NCI-H1930 (cell line): ENCODE measurements at regions not wholly inside any gene's neighbourhood (a gene's known extent, or its start where the extent isn't known, plus 50 kb on each side); places are given as distances from the start of the nearest gene placed in this dataset.

Source experiments
- DNase-seq, 2 experiments: peaks; one replicate each; lab custom pipeline; 2025; lab: John Stamatoyannopoulos, UW

DNA sequence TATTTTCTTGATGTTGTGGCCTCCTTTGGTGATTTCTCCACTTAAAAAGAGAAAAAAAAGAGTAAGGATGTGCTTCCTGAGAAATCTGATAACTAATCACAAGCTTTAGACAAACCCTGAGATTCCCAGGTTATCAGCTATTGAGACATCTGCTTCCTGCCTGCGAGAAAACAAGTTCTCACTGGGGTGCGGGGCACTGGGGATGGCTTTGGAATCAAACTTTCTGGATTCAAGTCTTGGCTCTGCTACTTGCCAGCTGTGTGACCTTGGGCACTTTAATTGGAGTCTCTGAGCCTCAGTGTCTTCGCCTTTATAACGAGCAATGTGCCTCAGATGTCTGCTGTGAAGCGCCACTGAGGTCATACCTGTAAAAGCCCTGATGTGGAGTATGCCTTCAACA, 152.5 kb upstream of the NAV2 start:
- no peak for DNase-seq

DNA sequence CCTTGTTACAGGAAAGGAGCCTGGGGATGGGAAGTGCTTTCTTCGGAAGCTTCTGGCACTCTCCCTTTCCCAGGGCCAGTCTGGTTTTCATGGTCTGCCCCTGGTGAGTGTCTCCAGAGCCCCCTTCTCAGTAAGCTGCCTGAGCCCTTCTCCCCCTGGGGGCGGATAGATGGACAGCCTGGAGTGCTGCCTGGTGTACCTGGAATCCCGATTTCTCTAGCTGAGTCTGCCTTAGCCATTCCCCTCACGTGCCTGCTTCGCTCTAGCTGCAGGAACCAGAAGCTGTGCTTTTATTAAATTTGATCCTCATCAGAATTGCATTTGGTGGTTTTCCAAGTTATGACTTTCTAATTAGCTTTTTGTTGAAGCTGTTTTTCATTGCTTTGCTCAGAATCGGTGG, 152.9 kb upstream of the NAV2 start:
- no peak for DNase-seq

DNA sequence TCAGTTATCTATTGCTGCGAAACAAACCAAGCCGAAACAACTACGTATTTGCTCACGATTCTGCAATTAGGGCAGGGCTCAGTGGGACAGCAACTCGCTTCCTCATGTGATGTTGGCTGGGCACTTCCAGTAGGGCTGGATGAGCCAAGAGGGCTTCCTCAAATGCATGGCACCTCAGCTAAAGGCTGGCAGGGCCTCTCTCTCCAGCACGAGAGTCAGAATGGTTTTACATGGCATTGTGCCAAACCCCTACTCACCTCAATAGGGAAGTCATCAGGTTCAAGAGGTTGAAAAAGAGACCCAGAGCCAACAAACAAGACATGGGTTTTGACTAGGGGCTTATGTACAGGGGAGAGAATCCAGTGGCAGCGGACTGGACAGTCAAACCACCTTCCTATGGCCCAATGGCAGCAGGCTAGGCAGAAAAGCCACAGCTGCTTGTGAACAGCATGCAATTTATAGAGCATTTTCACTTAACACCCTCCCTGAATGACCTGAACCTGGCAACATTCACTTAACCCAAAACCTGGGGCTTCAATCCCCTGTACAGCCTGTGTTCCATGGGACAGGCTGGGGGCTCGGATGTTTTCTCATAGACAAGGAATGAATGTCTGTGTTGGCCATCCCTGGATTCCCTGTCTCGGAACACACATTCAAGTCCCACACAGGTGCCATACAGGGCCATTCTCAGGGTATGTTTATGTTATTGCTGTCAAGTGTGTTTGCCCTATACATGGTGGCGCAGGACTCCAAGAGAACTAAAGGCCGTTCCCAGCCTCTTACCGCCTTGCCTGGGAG, 154.2 kb upstream of the NAV2 start:
- no peak for DNase-seq

DNA sequence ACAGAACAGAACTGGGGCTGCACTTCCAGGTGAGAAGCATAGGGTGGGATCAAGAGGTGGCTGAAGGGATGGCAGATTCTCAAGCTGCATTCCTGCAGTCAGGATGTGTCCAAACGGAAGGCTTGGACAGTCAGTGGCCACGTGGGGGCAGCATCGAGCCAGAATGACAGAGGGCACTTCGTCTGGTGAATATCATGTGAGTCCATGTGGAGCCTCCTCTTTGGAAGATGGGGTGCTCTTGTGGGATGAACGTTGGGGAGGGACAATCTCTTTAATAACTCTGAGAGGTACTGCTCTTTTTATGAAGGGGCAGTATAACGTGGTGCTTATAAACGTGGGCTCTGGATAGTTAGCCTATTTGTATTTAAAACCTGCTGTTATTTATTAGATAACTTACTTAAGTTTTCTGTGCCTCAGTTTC, 154.9 kb upstream of the NAV2 start:
- peak; percentile 38 to 62 for DNase-seq

DNA sequence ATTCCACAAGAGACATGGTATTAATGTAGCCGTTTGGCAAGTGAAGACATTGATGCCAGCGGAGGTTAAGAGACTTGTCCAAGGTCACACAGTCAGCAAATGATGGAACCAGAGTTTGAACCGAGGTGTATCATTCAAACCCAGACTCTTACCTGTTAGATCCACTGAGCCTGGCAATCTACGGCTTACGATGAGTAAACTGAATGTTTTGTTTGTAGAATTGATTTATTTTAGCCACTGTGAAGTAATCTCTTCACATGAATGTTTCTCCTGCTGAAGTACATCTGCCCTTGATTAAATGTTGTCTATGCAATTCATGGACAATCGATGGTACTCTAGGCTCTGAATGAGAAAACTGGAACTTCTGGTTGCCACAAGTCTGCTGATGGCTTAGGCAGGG, 155.5 kb upstream of the NAV2 start:
- DNase-seq = no peak

DNA sequence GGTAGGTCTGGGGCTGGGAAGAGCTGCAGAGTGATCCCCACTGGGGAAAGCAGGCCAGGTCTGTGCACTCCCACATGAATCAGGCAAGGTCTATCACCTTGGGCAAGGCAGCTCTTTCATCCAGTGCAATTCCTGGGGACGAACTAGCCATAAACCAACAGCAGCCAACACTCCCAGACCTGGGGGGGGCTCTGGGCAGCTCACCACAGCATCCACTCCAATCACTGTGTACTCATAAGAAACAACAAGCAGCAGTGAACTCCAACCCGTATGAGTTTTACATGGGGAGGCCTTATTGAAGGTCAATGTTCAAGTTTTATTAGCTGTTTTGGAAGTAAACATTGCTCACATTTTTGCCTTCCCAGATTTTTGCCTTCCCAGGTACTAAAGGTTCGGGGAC, 157.4 kb upstream of the NAV2 start:
- DNase-seq = no peak

DNA sequence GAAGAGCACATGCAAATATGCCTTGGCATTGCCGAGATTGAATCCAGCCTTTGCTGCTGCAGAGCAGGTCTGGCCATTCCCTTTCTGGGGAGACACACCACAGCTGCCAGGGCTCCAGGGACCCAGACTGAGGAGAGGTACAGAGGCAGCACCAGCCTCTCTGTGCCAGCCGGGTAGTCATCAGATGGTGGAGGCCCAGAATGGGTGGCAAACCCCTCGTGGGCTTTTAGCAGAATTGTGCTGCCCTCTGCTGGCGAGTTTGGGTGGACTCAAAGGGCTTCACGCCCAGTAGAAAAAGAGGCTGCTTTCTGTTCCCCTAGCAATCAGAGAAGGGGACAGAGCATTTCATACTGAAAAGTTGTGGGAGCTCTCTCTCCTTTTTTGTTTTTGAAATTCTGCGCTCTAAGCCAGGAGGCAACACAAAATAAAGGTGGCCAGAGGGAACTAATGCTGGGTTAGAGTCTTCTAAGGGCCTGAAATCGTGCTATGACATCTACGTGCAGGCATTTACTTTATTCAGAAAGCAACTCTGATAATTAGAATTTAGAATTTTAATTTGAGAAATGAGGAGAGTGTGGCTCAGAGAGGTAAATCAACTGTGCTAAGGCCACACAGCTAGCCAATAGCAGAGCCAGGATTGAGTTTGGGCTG, 158.8 kb upstream of the NAV2 start:
- DNase-seq = peak; percentile 58 to 79

DNA sequence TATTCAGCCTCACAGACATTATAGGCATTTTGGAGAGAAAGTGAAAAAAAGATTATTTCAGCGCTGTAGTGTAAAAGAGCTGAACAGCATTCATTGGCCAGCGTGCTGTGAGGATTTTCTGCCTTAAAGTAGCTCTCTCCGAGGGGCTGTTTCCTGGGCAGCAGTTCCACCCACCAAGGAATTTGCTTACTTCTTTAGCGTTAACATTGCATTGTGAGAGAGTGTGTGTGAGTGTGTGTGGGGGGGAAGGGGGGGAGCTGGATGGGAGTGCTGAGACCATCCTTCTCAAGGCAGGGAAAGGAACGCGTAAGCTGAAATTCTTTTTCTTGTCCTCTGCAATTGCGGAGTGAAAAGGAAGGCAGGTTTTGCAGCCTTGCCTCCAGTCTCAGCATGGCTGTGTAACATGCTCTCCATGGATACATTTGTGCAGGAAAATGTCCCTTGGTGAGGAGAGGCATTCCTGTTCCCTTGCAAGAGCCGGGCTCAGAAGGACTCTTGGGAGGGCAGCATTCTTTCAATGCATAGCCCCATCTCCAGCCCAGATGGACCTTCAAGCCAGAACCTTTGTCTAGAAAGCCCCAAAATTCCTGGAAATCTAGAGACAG, 159.9 kb upstream of the NAV2 start:
- no peak for DNase-seq

DNA sequence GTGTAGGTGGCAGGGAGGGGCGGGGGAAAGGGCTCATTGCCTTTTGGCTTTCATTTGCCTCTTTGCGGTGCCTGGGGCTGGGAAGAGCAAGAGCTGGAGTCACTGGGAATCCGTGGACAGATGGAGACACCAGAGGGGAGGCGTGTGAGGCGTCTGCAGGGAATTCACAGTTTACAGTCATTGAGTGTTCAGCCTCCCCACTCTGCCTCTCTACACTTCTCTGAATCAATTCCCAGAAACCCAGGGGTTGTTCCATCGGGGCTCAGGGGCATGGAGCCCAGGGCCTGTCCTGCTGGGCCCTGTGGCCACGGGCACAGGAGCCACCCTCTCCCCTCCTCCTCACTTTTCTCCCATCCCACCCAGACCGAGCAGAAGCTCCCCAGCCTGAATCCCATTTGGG, 160.5 kb upstream of the NAV2 start:
- no peak for DNase-seq

DNA sequence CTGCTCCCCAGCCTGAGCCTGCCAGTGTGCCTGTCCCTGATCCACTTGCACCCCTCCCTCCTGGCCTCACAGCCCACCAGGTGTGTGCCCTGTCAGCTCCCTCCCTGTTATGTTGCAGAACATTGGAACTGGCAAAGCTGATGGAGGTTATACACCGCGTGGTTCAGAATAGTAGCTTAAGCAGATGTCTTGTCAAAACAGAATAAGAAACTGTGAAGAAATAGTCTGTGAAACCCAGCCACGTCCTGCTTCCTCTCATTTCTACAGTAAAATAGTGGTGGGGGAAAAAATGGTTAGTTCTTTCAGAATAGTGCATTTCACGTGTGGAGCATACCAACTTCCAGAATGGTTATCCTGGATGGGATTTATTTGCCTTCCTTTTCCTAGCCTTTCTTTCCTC, 161.2 kb upstream of the NAV2 start:
- DNase-seq = no peak

DNA sequence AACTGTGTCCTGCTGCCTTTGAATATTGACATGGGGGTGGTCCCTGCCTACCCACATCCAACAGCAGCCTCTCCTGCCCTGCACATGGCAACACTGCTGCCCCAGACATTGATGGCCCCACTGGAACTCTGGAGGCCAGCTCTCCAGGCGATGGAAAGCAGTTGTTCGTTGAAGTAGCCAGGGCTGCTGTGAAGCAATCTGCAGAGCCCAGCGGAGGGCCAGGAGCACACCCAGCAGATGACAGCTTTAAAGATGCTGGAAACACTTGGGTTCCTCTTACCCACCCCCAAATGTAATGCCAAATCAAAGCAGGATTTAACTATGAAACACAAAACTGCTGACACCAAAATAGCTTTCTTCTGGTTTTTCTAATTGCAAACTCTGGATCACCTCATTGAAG, 165.6 kb upstream of the NAV2 start:
- no peak for DNase-seq

DNA sequence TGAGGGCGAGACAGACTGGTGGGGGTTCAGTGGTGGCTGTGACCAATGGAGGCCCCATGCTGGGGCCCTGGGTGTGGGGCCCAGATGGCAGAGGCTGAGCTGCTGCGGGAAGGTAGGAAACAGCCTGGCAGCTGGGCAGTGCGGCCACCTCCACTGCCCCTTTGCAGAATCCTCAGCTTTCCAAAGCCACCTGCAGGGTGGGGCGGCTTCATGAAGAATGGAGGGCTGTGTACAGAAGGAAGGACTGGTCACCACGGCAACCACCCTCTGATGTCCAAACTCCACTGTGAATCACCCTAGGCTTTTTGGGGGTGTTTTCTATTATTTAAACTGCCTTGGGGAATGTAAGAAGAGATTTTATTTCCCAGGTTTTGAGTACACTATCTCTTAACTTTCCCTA, 166.3 kb upstream of the NAV2 start:
- DNase-seq = no peak

DNA sequence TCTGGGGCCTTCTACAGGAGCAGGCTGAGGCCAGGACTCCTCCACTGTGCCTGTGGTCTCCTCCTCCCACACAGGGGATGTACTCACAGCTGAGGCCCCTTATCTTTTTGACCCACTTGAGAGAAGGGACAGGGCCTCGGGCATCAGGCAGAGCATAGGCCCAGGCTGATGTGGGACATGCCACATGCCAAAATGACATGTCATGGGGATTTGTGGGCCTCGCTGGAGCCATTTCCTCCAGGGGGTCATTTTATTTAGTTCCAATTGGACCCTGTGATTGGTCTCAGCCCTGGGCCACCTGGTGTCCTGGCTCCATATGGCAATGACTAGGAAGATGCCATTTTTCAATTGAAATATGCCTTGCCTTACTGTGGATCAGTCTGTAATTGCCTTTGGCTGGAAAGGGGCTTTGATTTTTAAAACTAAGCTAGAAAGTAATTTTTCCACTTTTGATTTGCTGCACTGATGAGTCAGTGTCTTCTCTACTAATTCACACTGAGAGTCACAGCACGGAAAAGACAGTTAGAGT, 171.1 kb upstream of the NAV2 start:
- no peak for DNase-seq

DNA sequence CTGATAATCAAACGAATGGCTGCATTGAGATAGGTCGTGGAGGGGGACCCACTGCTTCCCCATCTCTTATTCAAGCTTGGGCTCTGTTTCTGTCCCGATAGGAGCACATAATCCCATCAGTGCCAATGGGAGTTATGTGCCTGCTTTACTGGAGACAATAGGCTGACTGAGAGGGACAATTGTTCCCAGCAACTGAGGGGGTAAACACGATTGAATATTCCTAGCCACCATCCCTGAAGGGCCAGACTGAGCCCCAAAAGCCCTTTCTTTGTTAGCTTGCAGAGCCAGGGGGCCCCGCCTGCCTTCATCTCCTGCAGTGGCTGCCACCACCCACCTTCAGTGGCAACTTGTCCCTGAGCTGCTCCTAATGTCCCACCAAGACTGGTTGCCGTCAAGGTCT, 172.8 kb upstream of the NAV2 start:
- DNase-seq = no peak

DNA sequence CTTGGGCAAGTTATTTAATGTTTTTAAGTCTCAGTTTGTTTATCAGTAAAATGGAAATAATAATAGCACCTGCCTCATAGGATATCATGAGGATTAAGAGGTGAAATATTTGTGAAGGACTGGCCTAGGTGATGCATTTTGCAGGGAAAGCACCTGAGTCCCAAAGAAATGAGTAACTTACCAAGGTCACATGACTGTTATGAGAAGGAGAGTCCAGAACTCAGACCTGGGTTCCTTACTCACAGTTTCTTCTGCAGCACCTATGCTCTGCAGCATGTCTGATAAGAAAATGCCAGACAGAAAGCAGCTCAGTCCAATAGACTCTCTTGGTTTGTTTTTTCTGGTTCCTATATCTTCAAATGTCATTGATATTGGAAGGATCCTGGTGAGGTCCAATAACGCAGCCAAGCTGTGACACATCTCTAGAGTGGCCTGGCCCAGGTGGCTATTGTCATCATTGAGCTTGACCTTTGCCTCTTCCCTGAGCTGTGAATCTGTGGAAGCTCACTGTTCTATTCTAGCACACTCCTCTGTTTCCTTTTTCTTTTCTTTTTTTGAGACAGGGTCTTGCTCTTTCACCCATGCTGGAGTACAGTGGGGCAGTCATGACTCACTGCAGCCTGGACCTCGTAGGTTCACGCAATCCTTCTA, 174.7 kb upstream of the NAV2 start:
- DNase-seq = no peak

DNA sequence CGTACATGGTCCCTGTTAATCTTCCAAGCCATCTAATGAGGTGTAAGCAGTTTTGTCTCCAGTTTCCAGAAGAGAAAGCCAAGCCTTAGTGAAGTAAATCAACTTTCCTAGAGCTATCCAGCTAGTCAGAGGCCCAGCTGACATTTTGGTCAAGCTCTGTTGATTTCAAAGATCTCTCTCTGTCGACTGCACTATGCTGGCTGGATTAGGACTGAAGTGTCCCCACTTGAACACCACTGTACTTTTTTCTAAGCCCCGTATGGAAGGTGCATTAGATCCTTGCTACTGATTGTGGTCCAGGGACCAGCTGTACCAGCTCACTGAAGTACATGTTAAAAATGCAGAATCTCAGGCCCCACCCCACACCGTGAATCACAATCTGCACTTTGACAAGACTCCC, 176.5 kb upstream of the NAV2 start:
- DNase-seq = no peak

DNA sequence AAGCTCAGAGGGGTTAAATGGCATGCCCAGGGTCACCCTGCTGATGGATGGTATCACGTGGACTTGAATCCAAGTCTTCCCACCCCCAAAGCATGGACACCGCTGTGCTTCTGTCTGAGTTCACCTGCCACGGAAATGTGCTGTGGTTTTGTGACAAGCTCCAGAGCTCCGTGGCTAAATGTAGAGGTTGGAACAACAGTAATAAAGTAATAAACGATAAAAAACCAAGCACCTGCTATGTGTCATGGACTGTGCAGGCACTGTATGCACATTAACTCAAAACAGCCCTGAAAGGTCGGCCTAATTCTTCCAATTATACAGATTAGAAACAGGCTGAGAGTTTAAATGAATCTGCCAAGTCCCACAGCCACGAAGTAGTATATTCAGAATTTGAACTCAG, 182.1 kb upstream of the NAV2 start:
- DNase-seq = no peak

DNA sequence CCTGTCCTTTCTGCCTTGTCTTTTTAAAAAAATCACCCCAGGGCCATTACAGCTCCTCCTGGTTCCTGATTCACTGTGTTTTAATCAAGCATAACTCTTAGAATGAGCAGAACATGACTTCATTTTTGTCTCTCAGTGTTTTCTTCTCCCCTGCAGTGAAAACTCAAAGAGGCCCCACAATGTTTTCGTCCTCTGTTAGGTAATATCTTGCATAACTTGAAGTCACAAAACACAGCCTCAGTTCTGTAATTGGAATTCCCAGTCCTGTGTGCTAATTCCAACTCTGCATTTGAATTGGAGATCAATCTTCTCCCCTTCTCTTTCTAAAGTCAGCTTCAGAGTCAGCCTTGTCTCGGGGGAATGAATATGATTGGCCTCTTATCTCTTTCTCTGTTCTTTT, 186.5 kb upstream of the NAV2 start:
- no peak for DNase-seq

DNA sequence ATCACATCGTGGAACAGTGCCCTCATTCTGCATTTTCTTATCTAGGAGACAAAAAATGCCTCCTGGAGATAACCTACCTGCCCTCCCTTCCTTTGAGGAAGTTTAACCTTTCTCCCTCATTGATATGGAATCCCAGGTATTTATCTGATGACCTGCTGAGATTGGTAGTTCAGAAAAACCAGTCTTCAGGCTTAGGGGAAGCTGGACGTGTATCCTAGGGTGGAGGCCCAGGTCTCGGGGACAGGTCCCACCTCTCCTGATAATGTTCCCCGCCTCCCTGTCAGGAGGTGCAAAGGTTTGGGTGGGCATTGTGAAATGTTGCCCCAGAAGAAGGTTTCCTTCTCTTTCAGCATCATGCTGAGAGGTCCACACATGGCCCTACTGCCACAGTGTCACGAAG, 186.9 kb upstream of the NAV2 start:
- no peak for DNase-seq

DNA sequence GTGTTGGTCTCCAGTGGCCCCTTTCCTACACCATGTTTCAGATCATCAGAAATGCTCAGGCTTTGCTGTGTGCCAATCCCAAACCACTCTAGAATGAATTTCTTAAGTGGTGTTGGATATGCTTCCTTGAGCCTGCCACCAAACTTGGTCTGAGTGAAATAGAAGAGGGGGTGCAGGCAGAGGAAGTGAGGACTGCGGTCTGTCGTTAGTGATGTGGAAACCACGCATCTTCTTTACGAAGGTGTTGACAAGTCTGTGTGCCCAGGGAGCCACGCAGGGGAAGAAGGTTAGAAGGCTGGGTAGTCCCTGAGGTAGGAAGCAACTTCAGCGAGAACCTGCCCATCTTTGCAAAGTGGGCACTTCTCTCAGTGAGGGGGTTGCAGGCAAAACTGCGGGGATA, 187.4 kb upstream of the NAV2 start:
- no peak for DNase-seq

DNA sequence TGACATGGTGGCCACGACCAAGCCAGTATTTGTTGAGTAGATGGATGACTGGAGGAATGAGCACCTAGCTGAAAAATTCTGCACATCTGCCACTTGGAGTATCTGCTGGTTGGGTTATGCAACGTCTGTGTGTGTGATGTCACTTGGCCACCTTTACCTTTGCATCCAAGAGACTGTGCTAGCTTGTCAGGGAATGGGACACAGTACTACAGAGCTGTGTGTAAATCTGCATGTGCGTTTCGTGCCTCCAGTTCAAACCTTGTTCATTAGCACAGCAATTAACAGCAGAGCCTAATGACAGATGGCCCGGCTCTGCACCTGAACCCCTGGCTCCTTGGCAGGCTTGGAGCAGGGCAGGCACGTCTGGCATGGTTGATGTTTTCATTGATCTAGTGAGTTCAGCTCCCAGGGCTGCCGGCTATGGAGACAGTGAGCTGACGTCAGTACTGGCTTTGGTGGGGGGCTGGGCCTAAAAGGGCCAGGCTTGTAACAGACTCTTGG, 188.4 kb upstream of the NAV2 start:
- DNase-seq = no peak

DNA sequence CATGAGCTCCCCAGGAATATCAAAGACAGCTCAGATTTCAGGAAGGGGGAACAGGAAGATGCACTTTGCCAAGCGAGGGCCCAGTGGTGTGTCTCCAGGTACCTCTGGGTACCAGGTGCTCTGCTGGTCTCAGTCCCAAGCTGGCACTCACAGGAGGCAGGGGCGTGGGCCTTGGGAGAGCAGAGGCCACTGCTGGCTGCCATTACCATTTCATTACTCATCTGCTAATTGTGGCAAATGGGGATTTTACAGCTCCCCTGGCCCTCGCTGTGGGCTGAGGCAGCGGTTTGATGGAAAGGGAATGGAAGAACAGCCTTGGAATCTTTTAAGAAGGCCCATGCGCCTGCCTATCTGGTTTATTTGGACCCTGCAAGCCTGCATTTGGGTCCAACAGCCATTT, 192.0 kb upstream of the NAV2 start:
- DNase-seq = no peak
